Astrocyte (in vitro differentiated cells and primary cell): ENCODE measurements at regions not wholly inside any gene's neighbourhood (a gene's known extent, or its start where the extent isn't known, plus 50 kb on each side); places are given as distances from the start of the nearest gene placed in this dataset.

ENCODE experiments used
- EZH2 ChIP-seq: IDR thresholded peaks from 2 replicates; pipeline ENCODE4 v1.6.1; 2012; ENCODE audit warnings: mild to moderate bottlenecking, low read length, inconsistent platforms; ENCODE audit not compliant: insufficient read depth
- TF ChIP-seq, protein P1 (sequence below): IDR thresholded peaks from 2 replicates; pipeline ENCODE4 v1.5.1; 2011; ENCODE audit warnings: low read depth, mild to moderate bottlenecking, inconsistent platforms, low read length, moderate library complexity; ENCODE audit not compliant: insufficient read depth

DNA sequence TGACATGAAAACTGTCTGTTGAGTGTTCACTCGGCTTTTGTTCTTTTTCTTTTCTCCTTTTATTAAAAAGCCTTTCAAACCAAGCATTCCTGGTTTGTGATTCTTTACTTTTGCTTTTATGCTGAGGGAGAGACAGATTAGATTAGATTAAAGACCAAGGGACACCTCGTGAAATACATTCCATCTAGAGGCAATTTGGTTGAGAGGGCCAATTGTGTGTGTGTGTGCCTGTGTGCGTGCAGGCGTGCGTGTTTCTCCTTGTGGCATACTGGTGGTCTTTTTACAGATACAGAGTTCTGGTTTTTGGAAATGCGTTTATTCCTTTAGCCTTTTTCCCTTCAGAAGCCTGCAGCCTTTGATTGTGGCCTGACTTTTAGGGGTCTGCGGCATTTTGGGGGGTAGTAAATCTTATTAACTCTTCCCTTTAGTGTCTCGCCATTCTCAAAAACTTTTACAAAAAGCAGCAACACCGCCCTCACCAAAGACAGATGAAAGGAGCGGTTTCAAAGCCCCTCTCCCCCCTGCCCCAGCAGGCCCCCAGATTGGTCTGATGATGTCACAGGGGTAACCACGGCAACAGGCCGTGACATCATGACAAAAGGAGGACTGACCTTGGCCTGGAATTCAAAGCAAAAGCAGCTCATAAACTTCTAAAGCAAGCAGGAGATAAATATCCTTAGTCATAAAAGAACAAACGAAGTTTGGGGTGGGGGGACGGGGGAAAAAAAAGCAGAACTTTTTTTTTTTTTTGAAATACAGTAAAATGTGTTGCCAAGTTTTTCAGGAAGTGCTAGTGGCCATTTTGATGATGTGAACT lies 84.1 kb upstream of the TBX3 start:
- TF ChIP-seq, protein P1, sequence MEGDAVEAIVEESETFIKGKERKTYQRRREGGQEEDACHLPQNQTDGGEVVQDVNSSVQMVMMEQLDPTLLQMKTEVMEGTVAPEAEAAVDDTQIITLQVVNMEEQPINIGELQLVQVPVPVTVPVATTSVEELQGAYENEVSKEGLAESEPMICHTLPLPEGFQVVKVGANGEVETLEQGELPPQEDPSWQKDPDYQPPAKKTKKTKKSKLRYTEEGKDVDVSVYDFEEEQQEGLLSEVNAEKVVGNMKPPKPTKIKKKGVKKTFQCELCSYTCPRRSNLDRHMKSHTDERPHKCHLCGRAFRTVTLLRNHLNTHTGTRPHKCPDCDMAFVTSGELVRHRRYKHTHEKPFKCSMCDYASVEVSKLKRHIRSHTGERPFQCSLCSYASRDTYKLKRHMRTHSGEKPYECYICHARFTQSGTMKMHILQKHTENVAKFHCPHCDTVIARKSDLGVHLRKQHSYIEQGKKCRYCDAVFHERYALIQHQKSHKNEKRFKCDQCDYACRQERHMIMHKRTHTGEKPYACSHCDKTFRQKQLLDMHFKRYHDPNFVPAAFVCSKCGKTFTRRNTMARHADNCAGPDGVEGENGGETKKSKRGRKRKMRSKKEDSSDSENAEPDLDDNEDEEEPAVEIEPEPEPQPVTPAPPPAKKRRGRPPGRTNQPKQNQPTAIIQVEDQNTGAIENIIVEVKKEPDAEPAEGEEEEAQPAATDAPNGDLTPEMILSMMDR: no peak
- TF ChIP-seq EZH2: no peak
